HEK293T (cell line): ENCODE measurements at regions not wholly inside any gene's neighbourhood (a gene's known extent, or its start where the extent isn't known, plus 50 kb on each side); places are given as distances from the start of the nearest gene placed in this dataset.

Experiments
- CTCF ChIA-PET: fragments of 350-600 bp; formaldehyde crosslinking; extraction: SDS; loops from one replicate; lab custom pipeline; 2021; ENCODE audit warnings: antibody characterized with exemption, inconsistent platforms; lab: Yijun Ruan, JAX
- POLR2A ChIA-PET: fragments of 350-600 bp; formaldehyde crosslinking; extraction: SDS; loops from one replicate; lab custom pipeline; 2020; ENCODE audit warnings: antibody characterized with exemption, inconsistent platforms; lab: Yijun Ruan, JAX
- DNase-seq: peaks from one replicate; pipeline ENCODE4 v3.0.0; 2012; ENCODE audit warnings: mixed read lengths; ENCODE audit errors: extremely low spot score
- ARNT ChIP-seq: fragments of 450-650 bp; IDR thresholded peaks from 2 replicates; pipeline ENCODE4 v1.6.1; 2017; ENCODE audit warnings: mild to moderate bottlenecking
- BHLHE40 ChIP-seq: fragments of 450-650 bp; IDR thresholded peaks from 2 replicates; pipeline ENCODE4 v1.6.1; 2016; ENCODE audit warnings: mild to moderate bottlenecking, moderate library complexity, borderline replicate concordance
- CTBP1 ChIP-seq: fragments of 450-650 bp; IDR thresholded peaks from 2 replicates; pipeline ENCODE4 v1.6.1; 2016; ENCODE audit warnings: borderline replicate concordance
- ELF4 ChIP-seq: fragments of 450-650 bp; IDR thresholded peaks from 2 replicates; pipeline ENCODE4 v1.6.1; 2017; ENCODE audit warnings: antibody characterized with exemption
- FOXA1 ChIP-seq: fragments of 450-650 bp; IDR thresholded peaks from 2 replicates; pipeline ENCODE4 v1.6.1; 2016; ENCODE audit warnings: mild to moderate bottlenecking
- FOXK2 ChIP-seq: fragments of 450-650 bp; IDR thresholded peaks from 2 replicates; pipeline ENCODE4 v1.6.1; 2016; ENCODE audit warnings: mild to moderate bottlenecking
- FOXM1 ChIP-seq: fragments of 450-650 bp; IDR thresholded peaks from 2 replicates; pipeline ENCODE4 v1.6.1; 2017; ENCODE audit warnings: mild to moderate bottlenecking, borderline replicate concordance
- HDGF ChIP-seq: fragments of 450-650 bp; IDR thresholded peaks from 2 replicates; pipeline ENCODE4 v1.6.1; 2017; ENCODE audit warnings: antibody characterized with exemption, borderline replicate concordance
- L3MBTL2 ChIP-seq: fragments of 450-650 bp; conservative IDR thresholded peaks from 2 replicates; pipeline ENCODE4 v1.6.1; 2016; ENCODE audit warnings: mild to moderate bottlenecking
- LEF1 ChIP-seq: fragments of 450-650 bp; IDR thresholded peaks from 2 replicates; pipeline ENCODE4 v1.6.1; 2017; ENCODE audit warnings: mild to moderate bottlenecking, borderline replicate concordance
- NFRKB ChIP-seq: fragments of 450-650 bp; IDR thresholded peaks from 2 replicates; pipeline ENCODE4 v1.6.1; 2016; ENCODE audit warnings: mild to moderate bottlenecking, moderate library complexity
- SP1 ChIP-seq: fragments of 450-650 bp; IDR thresholded peaks from 2 replicates; pipeline ENCODE4 v1.6.1; 2017
- SUZ12 ChIP-seq: fragments of 450-650 bp; IDR thresholded peaks from 2 replicates; pipeline ENCODE4 v1.6.1; 2016; ENCODE audit warnings: mild to moderate bottlenecking
- TARDBP ChIP-seq: fragments of 450-650 bp; IDR thresholded peaks from 2 replicates; pipeline ENCODE4 v1.6.1; 2016
- ZNF384 ChIP-seq: fragments of 450-650 bp; IDR thresholded peaks from 2 replicates; pipeline ENCODE4 v1.6.1; 2016
- TF ChIP-seq, protein P1 (sequence below): fragments of 450-650 bp; IDR thresholded peaks from 2 replicates; pipeline ENCODE4 v1.6.1; 2016

DNA sequence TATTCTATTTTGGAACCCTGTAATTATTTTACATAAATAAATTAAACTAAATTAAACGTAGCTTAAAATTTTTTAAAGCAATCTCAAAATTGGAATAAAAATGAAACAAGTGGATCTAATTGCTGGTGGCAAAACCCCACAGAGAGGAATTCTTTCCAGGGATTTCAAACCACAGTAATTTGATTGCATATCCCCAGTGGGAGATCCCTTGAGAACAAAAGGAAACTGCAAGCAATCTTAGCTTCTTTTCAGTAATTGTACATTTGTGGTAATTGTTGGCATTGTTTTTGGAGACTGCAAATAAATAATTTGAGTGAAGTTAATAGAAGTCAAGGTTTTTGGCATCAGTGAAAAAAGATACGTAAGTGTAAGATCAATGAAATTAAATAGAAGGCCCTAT is 58.7 kb upstream of the MYCN start:
- POLR2A ChIA-PET, result no interaction called here
- CTCF ChIA-PET, result no interaction called here
- no peak for DNase-seq
- TF ChIP-seq, protein P1, sequence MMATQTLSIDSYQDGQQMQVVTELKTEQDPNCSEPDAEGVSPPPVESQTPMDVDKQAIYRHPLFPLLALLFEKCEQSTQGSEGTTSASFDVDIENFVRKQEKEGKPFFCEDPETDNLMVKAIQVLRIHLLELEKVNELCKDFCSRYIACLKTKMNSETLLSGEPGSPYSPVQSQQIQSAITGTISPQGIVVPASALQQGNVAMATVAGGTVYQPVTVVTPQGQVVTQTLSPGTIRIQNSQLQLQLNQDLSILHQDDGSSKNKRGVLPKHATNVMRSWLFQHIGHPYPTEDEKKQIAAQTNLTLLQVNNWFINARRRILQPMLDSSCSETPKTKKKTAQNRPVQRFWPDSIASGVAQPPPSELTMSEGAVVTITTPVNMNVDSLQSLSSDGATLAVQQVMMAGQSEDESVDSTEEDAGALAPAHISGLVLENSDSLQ, result no peak
- no peak for TF ChIP-seq L3MBTL2
- no peak for TF ChIP-seq LEF1
- no peak for TF ChIP-seq CTBP1
- no peak for TF ChIP-seq BHLHE40
- no peak for TF ChIP-seq FOXM1
- TF ChIP-seq ARNT, result no peak
- no peak for TF ChIP-seq NFRKB
- TF ChIP-seq TARDBP, result no peak
- no peak for TF ChIP-seq SUZ12
- no peak for TF ChIP-seq ELF4
- TF ChIP-seq SP1, result no peak
- TF ChIP-seq FOXK2, result no peak
- no peak for TF ChIP-seq HDGF
- no peak for TF ChIP-seq FOXA1
- no peak for TF ChIP-seq ZNF384

DNA sequence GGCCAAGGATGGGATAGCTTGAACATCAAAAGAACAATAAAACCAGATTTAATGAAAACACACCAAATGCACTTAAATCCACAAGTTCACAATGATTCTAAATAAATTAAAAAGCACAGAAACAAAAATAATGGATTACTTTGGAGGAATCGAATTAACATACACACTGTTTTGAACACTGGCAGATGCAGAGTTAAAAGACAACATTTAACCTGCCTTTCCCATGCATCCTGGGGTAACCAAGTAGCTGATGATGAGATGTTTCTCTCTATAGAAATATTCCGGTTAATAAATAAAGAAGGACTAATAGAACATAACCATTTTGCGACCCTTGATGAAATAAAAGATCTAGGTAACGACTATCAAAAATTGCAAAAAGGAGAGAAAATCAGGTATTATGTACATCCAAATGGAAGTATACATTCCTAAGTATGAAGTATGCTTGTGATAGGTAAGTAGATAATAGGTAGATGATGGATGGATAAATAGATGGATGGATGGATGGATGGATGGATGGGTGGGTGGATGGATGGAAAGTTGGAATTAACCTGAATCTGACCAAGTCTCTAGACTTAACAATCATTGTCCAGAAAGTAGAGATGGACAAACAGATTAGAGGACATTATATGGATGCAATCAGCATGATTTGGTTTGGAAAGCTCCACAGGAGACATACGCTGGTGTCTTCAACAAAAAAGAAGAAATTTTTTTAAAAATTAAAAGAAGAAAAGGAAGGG is 57.4 kb upstream of the MYCN start:
- TF ChIP-seq, protein P1, result no peak
- TF ChIP-seq LEF1 (no peak), L3MBTL2 (no peak), NFRKB (no peak), CTBP1 (no peak), ELF4 (no peak), ZNF384 (no peak), FOXM1 (no peak)
- ChIA-PET CTCF (interaction anchor here (0.6 kb wide), 1 partner anchor 26 kb away, joined by 3 read pairs; no protein-coding TSS in a partner anchor), POLR2A (no interaction called here)
- DNase-seq, result no peak

DNA sequence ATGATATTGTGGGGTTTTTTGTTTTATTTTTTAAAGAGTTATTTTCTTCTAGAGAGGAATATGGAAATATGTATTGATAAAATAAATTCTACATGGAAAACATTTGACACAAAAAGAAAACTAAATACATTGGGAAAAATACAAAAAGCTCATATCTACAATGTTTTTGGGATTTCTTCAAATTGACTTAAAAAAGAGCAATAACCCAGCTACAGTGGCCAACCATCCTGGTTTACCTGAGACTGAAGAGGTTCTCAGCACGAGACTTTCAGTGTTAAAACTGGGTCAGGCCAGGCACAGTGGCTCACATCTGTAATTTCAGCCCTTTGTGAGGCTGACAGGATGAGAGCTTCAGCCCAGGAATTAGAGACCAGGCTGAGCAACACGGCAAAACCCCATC is 56.7 kb upstream of the MYCN start:
- TF ChIP-seq BHLHE40 (no peak), HDGF (no peak), SP1 (no peak), CTBP1 (no peak), TARDBP (no peak), ARNT (no peak), ELF4 (no peak), SUZ12 (no peak), ZNF384 (no peak), FOXK2 (no peak), FOXM1 (no peak), L3MBTL2 (no peak)
- TF ChIP-seq, protein P1, result no peak
- ChIA-PET POLR2A (no interaction called here), CTCF (interaction anchor here (0.6 kb wide), 1 partner anchor 26 kb away, joined by 3 read pairs; no protein-coding TSS in a partner anchor)
- DNase-seq, result no peak

DNA sequence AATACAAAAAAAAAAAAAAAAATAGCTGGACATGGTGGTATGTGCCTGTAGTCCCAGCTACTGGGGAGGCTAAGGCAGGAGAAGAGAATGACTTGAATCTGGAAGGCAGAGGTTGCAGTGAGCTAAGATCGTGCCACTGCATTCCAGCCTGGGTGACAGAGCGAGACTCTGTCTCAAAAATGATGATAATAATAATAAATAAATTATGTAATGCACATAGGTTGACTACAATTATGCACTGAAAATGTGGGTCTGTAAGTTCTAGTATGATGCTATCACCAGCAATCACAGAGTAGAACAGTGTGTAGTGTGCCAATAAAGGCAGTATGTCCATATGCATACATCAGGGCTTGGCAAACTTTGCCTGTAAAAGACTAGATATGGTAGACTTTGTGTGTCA is 55.6 kb upstream of the MYCN start:
- ChIA-PET CTCF (no interaction called here), POLR2A (no interaction called here)
- DNase-seq, result no peak
- TF ChIP-seq, protein P1, result no peak
- TF ChIP-seq CTBP1 (no peak), FOXM1 (no peak), LEF1 (no peak), SUZ12 (no peak), SP1 (no peak), ELF4 (no peak), BHLHE40 (no peak), TARDBP (no peak), NFRKB (no peak)

DNA sequence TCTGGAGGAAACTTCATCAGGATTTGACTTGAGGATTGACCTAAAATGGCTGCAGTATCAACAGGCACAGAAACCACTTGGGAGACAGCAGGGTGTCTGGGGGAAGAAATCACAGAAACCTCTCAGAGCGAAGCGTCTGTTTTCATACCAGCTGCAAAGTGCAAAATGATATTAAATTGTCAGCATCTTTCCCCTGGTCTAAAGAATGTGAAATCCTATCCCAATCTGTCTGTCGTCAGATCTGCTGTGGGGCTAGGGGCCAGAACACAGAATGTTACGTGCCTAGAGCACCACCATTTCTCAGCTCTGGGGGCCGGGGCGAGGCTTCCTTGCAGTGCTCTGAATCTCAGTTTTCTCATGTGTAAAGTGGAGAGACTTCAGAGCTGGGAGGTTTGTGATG is 54.1 kb upstream of the MYCN start:
- no peak for DNase-seq
- ChIA-PET CTCF (no interaction called here), POLR2A (no interaction called here)
- TF ChIP-seq TARDBP (no peak), ELF4 (no peak), L3MBTL2 (no peak), SP1 (no peak), LEF1 (no peak), SUZ12 (no peak), HDGF (no peak), ZNF384 (no peak), BHLHE40 (no peak)

DNA sequence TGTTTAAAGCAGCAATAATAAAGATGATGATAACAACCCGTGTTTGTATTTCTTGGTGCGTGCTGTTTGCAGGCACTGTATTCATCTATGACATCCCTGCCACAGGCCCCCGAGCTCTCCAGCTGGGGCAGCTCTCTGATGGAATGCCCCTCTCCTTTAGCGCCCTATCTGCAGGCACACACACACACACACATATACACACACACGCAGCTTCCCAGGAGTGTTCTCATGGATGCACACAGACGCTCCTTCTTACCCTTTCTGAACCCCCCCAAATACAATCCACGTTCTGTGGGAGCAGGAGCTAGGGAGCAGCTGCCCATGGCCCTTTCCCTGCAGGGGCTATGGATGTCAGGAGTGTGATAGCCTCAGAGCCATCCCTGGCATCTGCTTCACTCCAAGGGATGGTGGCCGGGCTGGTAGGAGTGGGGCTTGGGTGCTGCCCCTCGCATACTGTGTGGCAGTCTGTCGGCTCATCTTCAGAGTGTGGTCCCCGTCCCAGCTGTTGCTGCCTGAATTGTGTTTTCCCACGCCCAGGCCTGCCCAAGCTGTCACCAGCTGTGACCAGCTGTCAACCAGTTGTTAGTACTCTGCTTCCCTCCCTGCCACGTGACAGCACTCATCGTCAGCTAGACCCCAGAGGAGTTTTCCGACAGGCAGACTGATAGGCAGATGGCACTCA is 50.8 kb upstream of the MYCN start:
- no peak for DNase-seq
- ChIA-PET POLR2A (interaction anchor here (0.6 kb wide), 1 partner anchor 85 kb away, joined by 3 read pairs; no protein-coding TSS in a partner anchor), CTCF (no interaction called here)
- TF ChIP-seq ARNT (no peak), ELF4 (no peak), FOXM1 (no peak), ZNF384 (no peak), L3MBTL2 (no peak), BHLHE40 (no peak), SUZ12 (no peak), LEF1 (no peak), FOXA1 (no peak), HDGF (no peak), SP1 (no peak), FOXK2 (no peak), CTBP1 (no peak), TARDBP (no peak), NFRKB (no peak)
- TF ChIP-seq, protein P1, result no peak
